ENCODE measurements at regions not wholly inside any gene's neighbourhood (a gene's known extent, or its start where the extent isn't known, plus 50 kb on each side); places are given as distances from the start of the nearest gene placed in this dataset.
"Not testable (repeated sequence)": the region's sequence is repeated elsewhere in the genome, so short reads cannot be mapped to it uniquely, and the experiment has no call there.

GRCh38 chr6:6946206-6947155 is 161.3 kb upstream of the RREB1 start:
- DNase-seq (ENCODE audit: low spot score): no peak

- DNase-seq (ENCODE audit: low spot score): no peak
These were observed 157.2 kb upstream of the RREB1 start for GRCh38 chr6:6950373-6951145.

GRCh38 chr6:6951355-6951754 is 156.4 kb upstream of the RREB1 start:
- no peak for DNase-seq (ENCODE audit: low spot score)

DNA sequence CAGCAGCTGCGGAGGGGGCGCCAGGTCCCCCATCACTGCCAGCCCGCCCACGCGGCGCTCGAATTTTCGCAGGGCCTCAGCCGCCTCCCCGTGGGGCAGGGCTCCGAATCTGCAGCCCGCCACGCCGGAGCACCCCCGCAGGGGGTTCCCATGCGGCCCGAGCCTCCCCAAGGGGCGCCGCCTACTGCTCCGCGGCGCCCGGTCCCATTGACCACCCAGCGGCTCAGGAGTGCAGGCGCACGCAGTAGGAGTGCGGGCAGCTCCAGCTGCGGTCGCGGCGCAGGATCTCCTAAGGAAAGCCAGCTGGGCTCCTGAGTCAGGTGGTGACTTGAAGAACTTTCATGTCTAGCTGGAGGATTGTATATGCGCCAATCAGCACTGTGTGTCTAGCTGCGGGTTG is 155.3 kb upstream of the RREB1 start:
- DNase-seq (ENCODE audit: low spot score): no peak

DNA sequence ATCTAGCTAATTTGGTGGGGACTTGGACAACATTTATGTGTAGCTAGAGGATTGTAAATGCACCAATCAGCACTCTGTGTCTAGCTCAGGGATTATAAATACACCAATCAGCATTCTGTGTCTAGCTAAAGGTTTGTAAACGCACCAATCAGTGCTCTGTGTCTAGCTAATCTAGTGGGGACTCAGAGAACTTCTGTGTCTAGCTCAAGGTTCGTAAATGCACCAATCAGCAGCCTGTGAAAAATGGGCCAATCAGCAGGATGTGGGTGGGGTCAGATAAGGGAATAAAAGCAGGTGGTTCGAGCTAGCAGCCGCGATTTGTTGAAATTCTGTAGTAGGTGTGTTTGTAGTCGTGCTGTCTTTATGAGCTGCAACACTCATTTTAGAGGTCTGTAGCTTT is 154.8 kb upstream of the RREB1 start:
- not testable (repeated sequence) for DNase-seq (ENCODE audit: low spot score)

DNA sequence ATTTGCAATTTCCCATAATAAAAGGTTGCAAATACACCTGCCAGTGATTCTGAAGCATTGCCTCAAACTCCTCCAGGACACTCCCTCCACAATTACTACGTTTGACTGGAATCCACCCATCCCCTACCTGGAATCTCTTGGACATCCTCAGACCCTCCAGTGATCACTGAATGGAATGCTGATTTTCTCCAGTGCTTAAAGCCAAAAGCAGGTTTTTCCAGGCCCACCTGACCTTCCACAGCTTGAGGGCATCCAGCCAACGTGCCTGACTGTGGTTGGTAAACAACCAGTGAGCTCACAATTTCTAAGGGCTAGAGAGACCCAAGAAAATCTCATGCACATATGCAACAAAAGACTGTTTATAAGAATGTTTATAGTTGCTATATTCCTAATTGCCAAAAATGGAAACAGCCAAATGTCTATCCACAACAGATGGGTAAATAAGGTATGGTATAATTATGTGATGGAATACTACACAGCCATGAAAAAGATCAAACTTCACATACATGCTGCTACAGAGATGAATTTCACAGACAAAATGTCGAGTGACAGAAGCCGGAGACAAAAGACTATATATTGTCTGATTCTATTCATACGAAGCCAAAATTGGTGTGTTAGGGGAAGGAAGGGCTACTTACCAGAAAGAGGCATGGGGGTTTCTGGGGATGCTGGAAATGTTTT is 147.1 kb upstream of the RREB1 start:
- DNase-seq (ENCODE audit: low spot score): no peak

GRCh38 chr6:6962086-6962485 is 145.7 kb upstream of the RREB1 start:
- no peak for DNase-seq (ENCODE audit: low spot score)

- no peak for DNase-seq (ENCODE audit: low spot score)
These were observed 145.1 kb upstream of the RREB1 start for GRCh38 chr6:6962699-6963098.

- not testable (repeated sequence) for DNase-seq (ENCODE audit: low spot score)
These were observed 144.4 kb upstream of the RREB1 start for GRCh38 chr6:6963390-6963789.

DNA sequence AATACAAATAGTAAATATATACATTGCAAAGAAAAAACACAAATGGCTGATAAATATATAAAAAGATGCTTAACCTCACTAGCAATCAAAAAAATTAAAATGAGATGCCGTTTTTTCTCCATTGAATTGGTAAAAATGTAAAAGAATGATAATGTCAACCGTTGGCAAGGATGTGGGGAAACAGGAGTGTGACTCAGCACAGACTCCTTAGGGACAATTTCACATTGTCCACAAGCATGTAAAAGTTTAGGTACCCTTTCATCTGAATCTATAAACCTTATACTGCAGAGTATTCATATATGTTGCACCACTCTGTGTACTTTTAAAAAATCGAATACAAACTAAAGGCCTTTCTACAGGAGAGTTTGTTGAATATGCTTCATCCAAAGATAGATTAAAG is 143.1 kb upstream of the RREB1 start:
- no peak for DNase-seq (ENCODE audit: low spot score)

DNA sequence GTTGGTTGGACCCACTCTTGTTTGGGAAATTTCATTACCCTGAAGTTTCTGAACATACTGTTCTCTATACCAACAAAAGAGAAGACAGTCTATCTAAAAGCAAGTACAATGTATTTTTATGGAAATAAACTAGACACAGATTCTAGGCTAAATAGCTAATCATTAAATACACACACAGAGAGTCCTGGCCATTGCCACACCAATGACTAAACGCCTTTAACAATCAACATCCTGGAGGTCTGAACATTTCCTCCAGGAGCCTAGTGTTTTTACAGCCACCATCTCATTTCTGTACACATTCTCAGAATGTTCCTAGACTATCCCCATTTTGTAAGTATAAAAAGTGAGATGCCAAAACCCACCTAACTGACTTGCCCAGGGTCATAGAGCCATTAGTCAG is 141.6 kb upstream of the RREB1 start:
- no peak for DNase-seq (ENCODE audit: low spot score)

GRCh38 chr6:6966569-6966968 is 141.2 kb upstream of the RREB1 start:
- DNase-seq (ENCODE audit: low spot score): no peak

- no peak for DNase-seq (ENCODE audit: low spot score)
These were observed 139.4 kb upstream of the RREB1 start for GRCh38 chr6:6968357-6968730.

DNA sequence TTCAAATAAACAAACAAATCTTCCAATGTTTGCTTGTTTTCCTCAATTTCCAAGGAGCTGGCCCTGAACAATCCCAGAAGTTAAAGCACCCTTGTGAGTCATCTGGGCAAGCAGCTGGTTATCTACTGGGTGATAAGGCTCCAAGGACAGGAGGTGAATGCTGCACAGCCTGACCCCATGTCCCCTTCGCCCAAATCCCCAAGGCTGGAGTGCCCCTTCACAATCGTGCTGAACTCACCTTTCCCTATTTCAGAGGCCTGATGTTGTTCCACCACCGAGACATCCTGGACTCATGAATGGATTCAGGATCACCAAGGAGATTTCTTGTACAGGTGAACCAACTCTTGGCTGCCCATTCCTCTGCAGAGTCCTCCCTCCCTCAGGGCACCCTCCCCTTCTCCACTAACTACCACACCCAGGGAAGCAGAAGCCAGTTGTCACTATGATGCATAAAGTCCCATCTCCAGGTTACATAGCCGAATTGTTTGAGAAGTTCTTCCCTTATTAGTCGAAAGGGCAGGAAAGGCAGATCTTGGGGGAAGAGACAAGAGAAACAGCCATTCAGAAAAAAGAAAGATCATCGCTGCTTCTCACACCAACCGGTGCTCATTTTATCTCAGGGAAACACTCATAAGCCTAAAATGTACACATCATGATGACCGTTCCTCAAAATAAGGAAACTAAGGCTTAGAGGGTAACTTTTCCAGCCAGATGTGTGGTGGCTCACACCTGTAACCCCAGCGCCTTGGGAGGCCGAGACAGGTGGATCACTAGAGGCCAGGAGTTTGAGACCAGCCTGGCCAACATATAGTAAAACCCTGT is 138.8 kb upstream of the RREB1 start:
- no peak for DNase-seq (ENCODE audit: low spot score)

DNA sequence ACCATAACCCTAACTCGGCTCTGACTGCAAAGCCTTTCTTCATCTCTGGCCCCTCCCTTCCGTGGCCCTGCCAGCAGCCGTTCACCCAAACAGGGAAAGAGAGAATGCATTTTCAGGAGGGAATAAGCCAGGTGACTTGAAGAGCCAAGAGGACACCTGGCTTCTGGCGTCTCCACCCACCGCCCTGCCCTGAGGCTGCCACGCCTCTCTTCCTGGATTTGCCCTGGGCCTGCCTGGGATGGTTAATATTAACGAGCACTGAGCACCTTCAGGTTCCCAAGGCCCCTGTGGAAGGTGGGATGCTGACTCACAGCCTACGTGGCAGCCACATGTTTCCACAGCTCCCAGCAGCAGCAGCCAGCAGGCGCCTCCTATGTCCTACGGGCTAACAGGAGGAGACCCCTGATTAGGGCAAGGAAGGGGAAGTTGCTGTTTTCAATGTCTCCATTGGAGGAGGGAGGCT is 138.0 kb upstream of the RREB1 start:
- no peak for DNase-seq (ENCODE audit: low spot score)

- DNase-seq (ENCODE audit: low spot score): no peak
These were observed 136.9 kb upstream of the RREB1 start for GRCh38 chr6:6970851-6971250.

DNA sequence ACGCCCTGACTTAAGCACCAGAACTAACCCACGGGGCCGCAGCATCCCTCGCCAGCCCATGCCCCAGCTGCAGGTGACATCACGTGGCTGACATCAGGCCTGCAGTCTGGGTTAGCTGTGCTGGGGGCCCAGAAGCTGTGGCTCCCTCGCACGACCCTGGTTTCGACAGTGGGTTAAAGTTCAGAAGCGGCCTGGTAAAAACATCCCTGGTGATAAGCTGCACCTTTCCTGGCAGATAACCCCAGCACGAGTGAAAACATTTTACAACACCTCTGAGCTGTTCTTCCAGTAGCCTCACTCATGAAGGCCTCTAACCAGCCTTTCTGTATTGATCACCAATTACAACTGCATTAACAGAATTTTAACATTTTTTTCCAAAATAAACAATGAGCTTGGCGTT is 136.4 kb upstream of the RREB1 start:
- DNase-seq (ENCODE audit: low spot score): no peak

GRCh38 chr6:6972456-6972855 is 135.3 kb upstream of the RREB1 start:
- DNase-seq (ENCODE audit: low spot score): no peak

GRCh38 chr6:6973721-6974120 is 134.0 kb upstream of the RREB1 start:
- no peak for DNase-seq (ENCODE audit: low spot score)

DNA sequence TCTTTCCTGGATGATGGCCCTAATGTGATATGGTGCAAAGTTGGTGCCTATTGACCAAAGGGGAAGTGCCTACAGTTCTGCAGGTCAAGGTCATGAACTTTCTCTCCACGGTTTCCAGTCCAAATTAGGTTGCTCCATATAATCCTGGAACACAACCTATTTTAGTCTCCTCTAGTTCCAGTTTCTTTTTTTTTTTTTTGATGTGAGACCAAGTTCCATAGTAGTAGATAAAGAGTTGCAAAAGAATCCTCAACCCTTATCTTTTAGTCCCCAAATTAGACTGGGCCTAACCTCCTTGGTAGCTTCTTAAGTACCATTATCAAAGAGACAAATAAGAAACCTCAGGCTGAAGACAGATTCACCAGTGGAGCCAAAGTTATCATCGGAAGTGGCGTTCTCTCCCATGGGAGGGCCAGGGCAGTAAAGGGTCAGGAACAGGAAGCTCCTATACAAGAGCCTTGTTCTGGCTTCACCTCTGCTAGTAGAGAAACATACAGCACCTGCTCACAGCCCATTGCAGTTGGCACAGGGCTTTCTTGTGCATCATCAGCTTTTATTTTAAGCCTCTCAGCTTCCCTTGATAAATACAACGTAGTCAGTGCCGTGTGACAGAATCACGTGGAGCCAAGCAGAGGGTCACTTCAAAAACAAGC is 132.2 kb upstream of the RREB1 start:
- no peak for DNase-seq (ENCODE audit: low spot score)

DNA sequence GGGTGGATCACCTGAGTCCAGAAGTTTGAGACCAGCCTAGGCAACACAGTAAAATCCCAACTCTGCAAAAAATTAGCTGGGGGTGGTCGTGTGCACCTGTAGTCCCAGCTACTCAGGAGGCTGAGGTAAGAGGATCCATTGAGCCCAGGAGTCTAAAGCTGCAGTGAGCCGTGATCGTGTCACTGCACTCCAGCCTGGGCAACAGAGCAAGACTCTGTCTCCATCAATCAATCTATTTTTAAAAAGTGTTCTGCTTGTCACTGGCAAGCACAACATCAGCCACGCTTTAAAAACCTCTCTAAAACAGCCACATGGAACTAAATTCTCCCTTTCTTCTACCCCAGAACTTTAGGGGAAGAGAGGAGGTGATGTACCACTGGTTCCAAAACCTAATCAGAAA is 131.6 kb upstream of the RREB1 start:
- no peak for DNase-seq (ENCODE audit: low spot score)

Data from germinal center (tissue), 1 donor.